ENCODE measurements at regions not wholly inside any gene's neighbourhood (a gene's known extent, or its start where the extent isn't known, plus 50 kb on each side); places are given as distances from the start of the nearest gene placed in this dataset.

DNA sequence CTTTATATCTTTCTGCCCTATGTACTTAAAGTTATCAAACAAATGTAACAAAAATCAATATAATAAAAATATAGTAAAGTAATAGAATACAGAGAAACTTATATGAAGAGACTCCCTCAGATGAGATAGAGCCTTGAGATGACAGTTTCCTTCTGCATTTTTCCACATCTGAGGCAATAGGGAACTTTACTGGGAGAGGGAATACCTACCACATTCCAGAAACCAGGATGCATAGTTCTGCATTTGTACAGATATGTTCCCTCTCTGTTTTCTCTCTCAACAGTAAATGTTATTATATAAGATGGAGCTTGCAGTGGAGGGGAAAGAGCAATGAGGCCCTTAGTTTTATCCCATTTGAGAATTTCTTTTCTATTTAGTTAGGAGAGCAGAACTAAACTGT is 109.6 kb upstream of the KCNN2 start:
- DNase-seq (ENCODE audit: low spot score): no peak

DNA sequence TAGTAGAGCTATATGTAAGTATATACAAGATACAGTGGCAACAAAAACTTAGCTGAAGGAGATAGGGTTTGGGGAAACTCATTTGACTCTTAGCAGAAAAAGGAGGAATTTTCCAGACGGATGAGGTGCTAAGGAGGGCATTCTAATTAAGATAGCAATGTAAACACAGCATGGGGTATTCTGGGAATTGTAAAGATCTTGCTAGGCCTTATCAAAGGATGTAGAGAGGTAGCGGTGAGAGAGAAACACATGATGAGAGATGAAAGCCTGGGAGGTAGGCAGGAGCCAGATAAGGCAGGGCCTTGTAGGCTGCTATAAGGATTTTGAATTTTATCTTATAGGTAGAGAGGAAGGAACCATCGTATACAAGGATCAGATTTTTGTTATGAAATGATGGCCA is 106.6 kb upstream of the KCNN2 start:
- no peak for DNase-seq (ENCODE audit: low spot score)

GRCh38 chr5:114261989-114262388 is 99.9 kb upstream of the KCNN2 start:
- no peak for DNase-seq (ENCODE audit: low spot score)

DNA sequence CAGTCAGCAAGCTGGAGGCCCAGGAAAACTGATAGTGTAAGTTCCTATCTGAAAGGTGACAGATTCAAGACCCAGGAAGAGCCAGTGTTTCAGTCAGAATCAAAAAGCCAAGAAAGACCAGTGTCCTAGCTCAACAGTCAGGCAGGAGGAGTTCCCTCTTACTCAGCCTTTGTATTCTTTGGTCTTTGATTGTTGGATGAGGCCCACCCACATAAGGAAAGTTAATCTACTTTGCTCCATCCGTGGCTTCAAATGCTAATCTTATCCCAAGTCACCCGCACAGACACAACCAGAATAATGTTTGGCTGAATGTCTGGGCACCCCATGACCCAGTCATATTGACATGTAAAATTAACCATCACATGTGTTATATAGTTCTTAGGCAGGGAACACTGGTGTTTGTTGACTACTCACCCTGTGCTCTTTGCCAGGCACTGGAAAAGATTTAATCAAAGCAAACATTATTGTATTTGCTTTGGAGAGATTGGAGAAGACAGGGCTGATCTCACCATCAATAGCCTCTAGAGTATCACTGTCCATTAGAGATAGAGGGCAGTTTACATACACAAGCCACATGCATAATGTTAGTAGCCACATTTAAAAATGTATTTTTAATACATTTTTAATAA is 96.3 kb upstream of the KCNN2 start:
- DNase-seq (ENCODE audit: low spot score): no peak

DNA sequence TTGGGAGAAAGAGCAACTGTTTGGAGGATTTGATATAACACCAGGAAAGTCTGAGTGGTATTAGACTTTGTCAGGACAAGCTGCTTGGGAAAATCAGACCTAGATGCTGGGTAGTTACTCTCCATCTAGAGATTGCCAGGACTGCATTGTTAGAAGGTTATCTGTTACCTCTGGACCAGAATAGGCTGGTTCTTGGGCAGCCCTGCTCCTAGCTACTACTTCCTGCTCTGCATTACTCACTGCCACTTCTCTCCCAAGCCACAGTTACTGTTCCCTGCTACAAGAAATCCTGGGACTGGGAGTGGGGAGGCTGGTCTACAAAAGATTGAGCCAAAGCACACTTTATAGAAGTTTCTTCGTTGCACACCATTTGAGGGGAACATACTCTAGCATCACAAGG is 95.5 kb upstream of the KCNN2 start:
- DNase-seq (ENCODE audit: low spot score): no peak

DNA sequence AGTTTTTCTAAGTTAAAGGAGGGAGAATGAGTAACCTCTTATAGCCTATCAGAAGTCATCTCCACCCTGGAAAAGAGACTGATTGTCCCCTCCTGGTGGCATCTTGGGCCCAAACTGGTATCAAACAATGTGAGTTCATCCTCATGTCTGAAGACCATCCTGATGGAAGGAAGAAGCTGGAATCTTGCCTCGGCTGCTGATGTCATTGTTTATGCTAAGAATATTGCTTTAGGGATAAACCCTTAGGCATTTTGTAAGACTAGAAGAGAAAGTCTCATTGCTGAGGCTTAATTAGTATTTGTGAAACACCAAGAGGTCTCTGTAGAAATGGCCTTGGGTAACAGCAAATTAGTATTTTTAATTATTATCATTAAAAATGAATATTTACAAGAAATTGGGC is 65.7 kb upstream of the KCNN2 start:
- no peak for DNase-seq (ENCODE audit: low spot score)

DNA sequence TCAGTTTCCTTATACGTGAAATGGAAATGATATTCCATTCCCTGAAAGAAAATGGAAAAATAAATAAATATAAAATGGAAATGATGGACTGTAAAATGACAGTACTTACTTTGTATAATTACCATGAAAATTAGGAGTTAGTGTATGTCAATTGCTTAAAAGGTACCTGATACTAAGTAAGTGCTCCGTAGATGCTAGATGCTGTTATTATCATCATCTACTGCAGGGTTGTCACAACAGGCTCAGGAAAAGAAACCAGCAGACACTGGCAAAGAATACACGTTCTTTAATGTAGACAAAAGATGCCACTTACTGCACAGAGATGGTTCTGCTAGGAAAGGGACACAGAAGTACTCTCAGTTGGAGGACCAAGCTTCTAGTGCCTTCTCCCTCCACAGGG is 64.0 kb upstream of the KCNN2 start:
- DNase-seq (ENCODE audit: low spot score): no peak

GRCh38 chr5:114305402-114306207 is 56.3 kb upstream of the KCNN2 start:
- no peak for DNase-seq (ENCODE audit: low spot score)

GRCh38 chr5:114308017-114308416 is 53.9 kb upstream of the KCNN2 start:
- no peak for DNase-seq (ENCODE audit: low spot score)

- DNase-seq (ENCODE audit: low spot score): no peak
These were observed 53.4 kb upstream of the KCNN2 start for GRCh38 chr5:114308508-114308907.

- no peak for DNase-seq (ENCODE audit: low spot score)
These were observed 51.2 kb upstream of the KCNN2 start for GRCh38 chr5:114310666-114311065.

DNA sequence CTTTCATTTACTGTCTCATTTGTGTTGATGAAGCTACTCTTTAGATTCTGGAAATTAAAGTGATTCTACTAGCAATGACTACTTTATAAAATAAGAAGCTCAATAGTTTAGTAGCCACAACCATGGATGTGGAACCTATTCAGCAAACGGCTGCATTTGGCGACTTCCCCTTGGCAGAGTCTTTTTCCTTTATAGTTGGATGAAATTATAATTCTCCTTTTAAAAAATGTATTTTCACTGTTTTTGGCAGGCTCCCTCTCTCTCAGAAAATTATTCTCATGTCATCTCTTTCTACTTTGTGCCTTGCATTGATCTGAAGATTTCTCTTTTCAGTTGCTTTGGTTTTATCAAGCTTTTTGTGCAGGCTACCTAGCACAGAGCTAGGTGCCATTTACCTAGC is 50.6 kb upstream of the KCNN2 start:
- DNase-seq (ENCODE audit: low spot score): no peak

GRCh38 chr5:114311968-114312367 is 49.9 kb upstream of the KCNN2 start:
- no peak for DNase-seq (ENCODE audit: low spot score)

Measured in AG08395 (cell line).